Karpas-422 (cell line): ENCODE measurements at regions not wholly inside any gene's neighbourhood (a gene's known extent, or its start where the extent isn't known, plus 50 kb on each side); places are given as distances from the start of the nearest gene placed in this dataset.

ENCODE experiments used
- DNase-seq: peaks from one replicate; pipeline ENCODE4 v3.0.0-alpha.2; 2015
- H2AFZ ChIP-seq: fragments of 200-600 bp; sonication (generic); 2 replicates; pipeline ENCODE4 v1.6.1; 2014; ENCODE audit warnings: antibody characterized with exemption, low read length, mixed read lengths
- H3K27ac ChIP-seq: fragments of 200-600 bp; sonication (generic); 2 replicates; pipeline ENCODE4 v1.5.1; 2014; ENCODE audit warnings: mild to moderate bottlenecking, low read length, moderate library complexity
- H3K27me3 ChIP-seq: fragments of 200-600 bp; sonication (generic); 2 replicates; pipeline ENCODE4 v1.6.1; 2014; ENCODE audit warnings: low read length, mixed read lengths
- H3K36me3 ChIP-seq: fragments of 200-600 bp; sonication (generic); 2 replicates; pipeline ENCODE4 v1.6.1; 2014; ENCODE audit warnings: low read length, mixed read lengths; ENCODE audit not compliant: insufficient read depth
- H3K4me1 ChIP-seq: fragments of 200-600 bp; sonication (generic); 2 replicates; pipeline ENCODE4 v1.6.1; 2014; ENCODE audit warnings: mild to moderate bottlenecking, low read length, mixed read lengths
- H3K4me2 ChIP-seq: fragments of 200-600 bp; sonication (generic); 2 replicates; pipeline ENCODE4 v1.6.1; 2014; ENCODE audit warnings: low read length, low read depth, mild to moderate bottlenecking; ENCODE audit not compliant: poor library complexity, severe bottlenecking
- H3K4me3 ChIP-seq: fragments of 200-600 bp; sonication (generic); 2 replicates; pipeline ENCODE4 v1.5.1; 2014; ENCODE audit warnings: mild to moderate bottlenecking, antibody characterized with exemption, low read length, mixed read lengths
- H3K79me2 ChIP-seq: fragments of 200-600 bp; sonication (generic); 2 replicates; pipeline ENCODE4 v1.6.1; 2014; ENCODE audit warnings: mild to moderate bottlenecking, low read length, mixed read lengths
- H3K9ac ChIP-seq: fragments of 200-600 bp; sonication (generic); 2 replicates; pipeline ENCODE4 v1.6.0; 2014; ENCODE audit warnings: low read length
- H3K9me2 ChIP-seq: fragments of 200-600 bp; sonication (generic), shearing (Covaris generic); replicated peaks from 2 replicates; pipeline ENCODE4 v1.6.0; 2014; ENCODE audit warnings: mild to moderate bottlenecking, low read length, moderate library complexity; ENCODE audit not compliant: insufficient read depth
- H3K9me3 ChIP-seq: fragments of 300-700, 200-600 bp; sonication (generic); 2 replicates; pipeline ENCODE4 v1.6.1; 2014; ENCODE audit warnings: low read length, mixed read lengths
- H4K20me1 ChIP-seq: fragments of 200-600 bp; sonication (generic); 2 replicates; pipeline ENCODE4 v1.6.1; 2014; ENCODE audit warnings: mild to moderate bottlenecking, antibody characterized with exemption, low read length, low read depth; ENCODE audit not compliant: insufficient read depth

DNA sequence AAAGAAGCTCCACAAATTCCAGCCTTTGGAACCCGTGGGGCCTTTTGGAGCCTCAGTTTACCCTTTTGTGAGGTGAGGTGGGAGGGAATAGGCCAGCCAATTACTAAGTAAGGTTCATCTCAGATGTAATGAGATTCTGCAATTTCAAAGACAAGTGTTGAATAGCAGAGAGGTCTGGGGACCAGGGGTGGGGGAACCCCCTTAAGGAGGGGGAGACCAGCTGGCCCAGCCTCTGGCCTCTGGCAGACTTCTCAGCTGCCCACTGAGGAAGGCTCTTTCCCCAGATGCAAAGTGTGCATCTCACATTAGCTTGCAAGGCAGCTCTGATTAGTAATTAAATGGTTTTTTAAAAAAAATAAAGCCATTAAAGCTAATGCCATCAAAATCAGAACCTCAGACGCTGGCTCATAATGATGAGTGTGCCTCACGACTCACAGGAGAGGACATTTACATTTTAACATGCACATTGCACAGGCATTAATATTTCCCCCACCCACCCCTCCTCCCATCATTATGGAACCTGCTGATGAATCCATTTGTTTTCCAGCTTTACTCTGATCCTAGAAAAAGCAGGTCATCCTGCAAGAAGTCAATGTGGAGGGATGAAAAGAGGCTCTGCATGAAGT is 176.7 kb upstream of the TLE3 start:
- peaks cover 61% of the 10 kb centered on the region for H3K4me1 ChIP-seq
- no peaks in the 10 kb centered on the region for H4K20me1 ChIP-seq
- no peaks in the 10 kb centered on the region for H3K79me2 ChIP-seq
- no peaks in the 10 kb centered on the region for H3K9me2 ChIP-seq
- no peaks in the 10 kb centered on the region for H3K27me3 ChIP-seq
- H3K9ac ChIP-seq = no peak overlapping the region
- H3K4me2 ChIP-seq = peak overlapping the region; percentile 9
- no peak overlapping the region for H2AFZ ChIP-seq
- no peaks in the 10 kb centered on the region for H3K9me3 ChIP-seq
- DNase-seq = no peak
- H3K4me3 ChIP-seq = no peak overlapping the region
- no peaks in the 10 kb centered on the region for H3K36me3 ChIP-seq
- H3K27ac ChIP-seq = no peak overlapping the region

DNA sequence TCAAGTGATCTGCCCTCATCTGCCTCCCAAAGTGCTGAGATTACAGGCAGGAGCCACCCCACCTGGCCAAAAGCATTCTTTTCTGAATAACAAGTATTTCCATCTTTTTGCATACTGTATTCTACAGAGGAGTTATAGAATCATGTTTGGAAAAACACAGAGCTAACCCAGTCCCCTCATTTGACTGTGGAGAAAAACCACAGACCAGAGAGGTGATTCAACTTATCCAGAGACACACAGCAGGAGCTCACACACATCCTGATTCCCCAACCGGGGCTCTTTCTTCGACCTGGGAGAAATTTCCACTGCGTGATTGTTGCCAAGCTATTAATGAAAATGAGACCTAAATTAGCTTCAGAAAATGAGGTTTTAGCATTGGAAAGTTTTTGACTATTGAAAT is 176.1 kb upstream of the TLE3 start:
- no peak overlapping the region for H3K9ac ChIP-seq
- no peak overlapping the region for H3K4me3 ChIP-seq
- no peak overlapping the region for H2AFZ ChIP-seq
- no peaks in the 10 kb centered on the region for H3K36me3 ChIP-seq
- no peak overlapping the region for H3K27ac ChIP-seq
- no peaks in the 10 kb centered on the region for H3K27me3 ChIP-seq
- no peak for DNase-seq
- H3K9me2 ChIP-seq = no peaks in the 10 kb centered on the region
- H4K20me1 ChIP-seq = no peaks in the 10 kb centered on the region
- H3K4me1 ChIP-seq = peaks cover 66% of the 10 kb centered on the region
- H3K4me2 ChIP-seq = peak overlapping the region; percentile 9
- no peaks in the 10 kb centered on the region for H3K79me2 ChIP-seq
- no peaks in the 10 kb centered on the region for H3K9me3 ChIP-seq

DNA sequence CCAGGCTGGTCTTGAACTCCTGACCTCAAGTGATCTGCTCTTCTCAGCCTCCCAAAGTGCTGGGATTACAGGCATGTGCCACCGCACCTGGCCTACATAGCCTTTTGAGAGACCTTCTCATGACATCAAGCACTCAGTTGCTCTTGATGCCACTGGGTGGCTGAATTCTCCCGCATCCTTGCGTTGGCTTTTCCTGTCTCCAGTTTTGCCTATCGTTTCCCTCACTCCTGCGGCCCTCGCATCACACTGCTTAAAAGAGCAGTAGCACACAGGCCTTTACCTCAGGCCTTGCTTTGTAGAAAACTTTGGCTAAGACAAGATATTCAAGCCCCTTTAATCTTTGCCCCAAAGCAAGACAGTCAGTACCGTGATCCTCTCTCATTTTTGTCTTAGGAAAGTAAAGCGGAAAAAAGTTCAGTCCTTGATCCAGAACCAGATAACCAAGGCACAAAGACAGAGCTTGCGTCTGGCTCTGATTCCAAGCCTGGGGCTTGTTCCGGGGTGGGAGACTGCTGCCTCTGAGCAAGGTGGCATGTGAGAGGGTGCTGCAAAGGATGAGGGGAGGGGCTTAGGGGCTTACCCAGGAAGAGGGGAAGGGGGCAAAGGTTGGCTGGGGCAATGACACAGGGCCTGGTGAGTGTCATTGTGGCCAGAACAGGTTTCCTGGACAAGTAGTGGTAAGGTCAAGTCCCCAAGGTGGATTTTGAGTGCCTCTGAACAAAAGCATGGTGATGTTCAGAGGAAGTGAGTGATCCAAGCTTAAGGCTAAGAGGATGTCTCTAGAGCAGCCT is 175.0 kb upstream of the TLE3 start:
- no peaks in the 10 kb centered on the region for H3K9me2 ChIP-seq
- H3K4me2 ChIP-seq = no peak overlapping the region
- no peaks in the 10 kb centered on the region for H4K20me1 ChIP-seq
- no peak overlapping the region for H3K9ac ChIP-seq
- no peak overlapping the region for H2AFZ ChIP-seq
- no peak overlapping the region for H3K27ac ChIP-seq
- no peaks in the 10 kb centered on the region for H3K27me3 ChIP-seq
- DNase-seq = no peak
- H3K4me1 ChIP-seq = peaks cover 71% of the 10 kb centered on the region
- H3K9me3 ChIP-seq = no peaks in the 10 kb centered on the region
- no peaks in the 10 kb centered on the region for H3K36me3 ChIP-seq
- H3K4me3 ChIP-seq = no peak overlapping the region
- H3K79me2 ChIP-seq = no peaks in the 10 kb centered on the region

DNA sequence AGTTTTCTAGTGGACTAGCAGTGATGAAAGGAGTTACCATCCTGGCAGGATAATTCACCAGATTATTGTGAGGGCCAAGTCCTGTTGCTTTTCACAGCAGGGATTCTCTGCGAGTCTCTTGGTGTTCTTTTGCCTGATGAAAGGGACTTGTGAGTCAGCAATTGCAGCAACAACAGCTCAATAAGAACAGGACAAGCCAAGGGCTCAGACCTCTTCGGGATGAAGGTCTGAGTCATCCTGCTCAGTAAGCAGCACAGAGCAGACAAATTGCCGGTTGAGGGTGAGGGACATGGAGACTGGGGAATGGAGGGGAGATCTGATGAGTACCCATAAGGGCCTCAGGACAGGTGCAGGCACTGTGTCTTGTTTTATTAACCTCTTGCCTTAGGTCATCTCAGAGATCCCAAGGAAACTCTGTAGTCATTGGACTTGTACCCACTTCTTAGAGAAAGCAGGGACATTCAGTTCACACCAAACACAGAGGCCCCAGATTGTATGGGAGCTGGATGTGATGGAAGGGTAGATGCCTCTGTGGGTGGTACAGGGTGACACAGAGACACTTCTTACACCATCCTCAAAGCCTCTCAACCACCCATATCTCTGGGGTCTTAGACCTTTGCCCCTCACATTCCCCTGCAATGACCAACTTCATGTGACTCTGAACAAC is 173.8 kb upstream of the TLE3 start:
- H3K4me2 ChIP-seq = peak overlapping the region; percentile 52
- H3K9ac ChIP-seq = no peak overlapping the region
- H3K79me2 ChIP-seq = no peaks in the 10 kb centered on the region
- no peaks in the 10 kb centered on the region for H3K36me3 ChIP-seq
- no peak overlapping the region for H3K27ac ChIP-seq
- peaks cover 83% of the 10 kb centered on the region for H3K4me1 ChIP-seq
- no peaks in the 10 kb centered on the region for H3K9me2 ChIP-seq
- no peaks in the 10 kb centered on the region for H3K27me3 ChIP-seq
- H3K4me3 ChIP-seq = no peak overlapping the region
- no peak overlapping the region for H2AFZ ChIP-seq
- no peaks in the 10 kb centered on the region for H4K20me1 ChIP-seq
- no peak for DNase-seq
- H3K9me3 ChIP-seq = no peaks in the 10 kb centered on the region

DNA sequence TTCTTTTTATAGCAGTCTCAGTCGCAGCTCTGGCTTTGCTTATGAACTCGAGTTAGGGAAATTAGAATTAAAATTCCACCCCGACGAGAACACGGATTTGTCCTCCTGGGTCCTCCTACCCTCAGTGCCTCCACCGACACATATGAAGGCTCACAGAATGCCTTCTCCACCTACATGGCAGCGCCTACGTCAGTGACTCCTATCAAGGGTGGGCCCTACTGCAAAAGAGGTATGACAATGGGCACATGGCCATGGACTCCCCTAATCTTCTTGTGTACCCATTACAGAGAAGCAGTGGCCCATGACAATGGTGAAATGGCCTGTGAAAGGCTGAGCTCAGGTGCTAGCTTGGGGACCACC is 173.0 kb upstream of the TLE3 start:
- Histone ChIP-seq H3K4me3 (no peak overlapping the region), H2AFZ (no peak overlapping the region), H4K20me1 (no peaks in the 10 kb centered on the region), H3K4me2 (peak overlapping the region; percentile 52), H3K27ac (no peak overlapping the region), H3K9me3 (no peaks in the 10 kb centered on the region), H3K9me2 (no peaks in the 10 kb centered on the region), H3K36me3 (no peaks in the 10 kb centered on the region), H3K4me1 (peaks cover 84% of the 10 kb centered on the region), H3K9ac (peak overlapping the region; percentile 52; the same call in 1 of the 2 replicates), H3K27me3 (no peaks in the 10 kb centered on the region), H3K79me2 (no peaks in the 10 kb centered on the region)
- no peak for DNase-seq

DNA sequence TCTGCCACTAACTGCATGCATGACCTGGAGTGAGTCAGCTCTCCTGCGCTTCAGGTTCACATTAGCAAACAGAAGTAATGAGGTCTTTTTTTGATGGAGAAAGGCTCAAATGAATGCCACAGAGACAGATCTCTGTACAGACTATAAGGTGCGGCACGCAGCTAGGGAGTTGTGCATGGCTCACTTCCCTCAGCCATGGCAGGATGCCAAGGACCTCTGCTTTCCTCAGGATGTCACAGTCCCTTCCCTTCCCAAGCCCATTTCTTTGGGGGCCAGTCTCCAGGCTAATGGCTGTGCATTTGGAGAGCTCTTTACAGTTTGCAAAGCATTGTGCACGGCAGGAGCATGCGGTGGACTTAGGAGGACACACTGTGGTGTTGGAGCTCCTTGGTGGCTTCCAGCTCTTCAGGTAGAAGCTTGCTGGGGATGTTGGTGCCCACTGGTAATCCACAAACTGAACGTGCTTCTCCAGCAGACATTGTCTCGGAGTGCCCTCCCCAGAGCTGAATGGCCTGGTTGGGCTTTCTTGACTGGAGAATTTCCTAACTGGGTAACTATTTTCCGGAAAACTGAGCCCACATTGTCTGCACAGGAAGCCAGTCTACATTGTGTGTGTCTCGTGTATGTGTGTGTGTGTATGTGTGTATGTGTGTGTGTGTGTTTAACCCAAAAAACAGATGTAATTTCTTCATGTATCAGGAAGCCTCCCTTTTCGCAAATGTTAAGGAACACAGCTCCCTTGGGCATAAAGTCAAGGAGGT is 172.5 kb upstream of the TLE3 start:
- Histone ChIP-seq H3K4me2 (peak overlapping the region; percentile 52), H3K4me1 (peaks cover 90% of the 10 kb centered on the region)
- peak; percentile 64 for DNase-seq

DNA sequence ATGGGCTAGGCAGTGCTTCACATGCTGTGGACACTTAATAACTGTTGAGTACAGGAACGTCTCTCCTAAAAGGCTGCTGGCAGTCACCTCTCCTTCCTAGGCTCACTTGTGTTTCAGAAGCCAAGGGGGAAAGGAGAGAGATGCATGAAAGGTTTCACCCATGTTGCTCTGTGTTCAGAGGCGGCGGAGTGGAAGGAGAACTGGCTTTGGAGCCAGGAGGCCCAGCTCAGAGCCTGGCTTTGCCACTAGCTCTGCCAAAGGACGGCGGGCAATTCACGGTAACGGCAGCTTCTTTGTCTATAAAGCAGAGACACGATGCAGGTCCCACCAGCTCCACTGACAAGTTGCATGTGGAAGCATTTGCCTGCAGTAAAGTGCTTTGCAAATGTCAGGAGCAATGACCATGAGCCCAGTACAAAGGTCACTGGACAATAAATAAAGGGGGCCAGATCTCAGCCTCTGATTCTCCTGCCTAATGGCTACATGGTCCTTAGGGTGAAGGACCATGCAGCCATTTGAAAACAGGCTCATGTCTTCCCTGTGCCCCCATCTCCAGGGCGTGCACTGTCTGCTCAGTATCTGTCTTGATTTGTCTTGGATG is 171.7 kb upstream of the TLE3 start:
- Histone ChIP-seq H4K20me1 (no peaks in the 10 kb centered on the region), H3K4me2 (peak overlapping the region; percentile 52), H3K9ac (peak overlapping the region; percentile 52), H2AFZ (no peak overlapping the region), H3K4me1 (peaks cover 90% of the 10 kb centered on the region), H3K79me2 (no peaks in the 10 kb centered on the region), H3K4me3 (peak overlapping the region; percentile 39; the same call in 1 of the 2 replicates), H3K9me2 (no peaks in the 10 kb centered on the region), H3K9me3 (no peaks in the 10 kb centered on the region), H3K27ac (peak overlapping the region; percentile 89), H3K27me3 (no peaks in the 10 kb centered on the region), H3K36me3 (no peaks in the 10 kb centered on the region)
- DNase-seq = no peak

More for the DNA sequence above, 172.5 kb upstream of the TLE3 start:
- no peak overlapping the region for H2AFZ ChIP-seq
- no peaks in the 10 kb centered on the region for H3K36me3 ChIP-seq
- H3K27ac ChIP-seq = peak overlapping the region; percentile 89
- peak overlapping the region; percentile 52 for H3K9ac ChIP-seq
- H3K9me2 ChIP-seq = no peaks in the 10 kb centered on the region
- H4K20me1 ChIP-seq = no peaks in the 10 kb centered on the region
- no peaks in the 10 kb centered on the region for H3K9me3 ChIP-seq
- peak overlapping the region; percentile 39; the same call in 1 of the 2 replicates for H3K4me3 ChIP-seq
- no peaks in the 10 kb centered on the region for H3K27me3 ChIP-seq
- no peaks in the 10 kb centered on the region for H3K79me2 ChIP-seq
